ENCODE measurements at regions not wholly inside any gene's neighbourhood (a gene's known extent, or its start where the extent isn't known, plus 50 kb on each side); places are given as distances from the start of the nearest gene placed in this dataset.
"Not testable (repeated sequence)": the region's sequence is repeated elsewhere in the genome, so short reads cannot be mapped to it uniquely, and the experiment has no call there.

GRCh38 chr4:17436047-17436749, 75.7 kb downstream of the QDPR start:
- not testable (repeated sequence) for DNase-seq, H3K4me3 ChIP-seq, H3K27me3 ChIP-seq, H3K9me3 ChIP-seq, H3K36me3 ChIP-seq

GRCh38 chr4:17433827-17434226, 78.1 kb downstream of the QDPR start:
- DNase-seq = no peak
- H3K9me3 ChIP-seq = no peaks in the 10 kb centered on the region

GRCh38 chr4:17427991-17428390, 83.9 kb downstream of the QDPR start:
- no peaks in the 10 kb centered on the region for H3K27me3 ChIP-seq
- no peak for DNase-seq
- no peak overlapping the region for H3K4me3 ChIP-seq
- no peaks in the 10 kb centered on the region for H3K36me3 ChIP-seq
- no peaks in the 10 kb centered on the region for H3K9me3 ChIP-seq

More at GRCh38 chr4:17433827-17434226, 78.1 kb downstream of the QDPR start:
- Histone ChIP-seq H3K36me3 (no peaks in the 10 kb centered on the region), H3K4me3 (no peak overlapping the region), H3K27me3 (no peaks in the 10 kb centered on the region)

- Histone ChIP-seq H3K9me3 (no peaks in the 10 kb centered on the region), H3K4me3 (no peak overlapping the region), H3K27me3 (no peaks in the 10 kb centered on the region), H3K36me3 (no peaks in the 10 kb centered on the region)
- DNase-seq = no peak
Measured at GRCh38 chr4:17426222-17426621, 85.7 kb downstream of the QDPR start.

- Histone ChIP-seq H3K27me3 (no peaks in the 10 kb centered on the region), H3K4me3 (no peak overlapping the region), H3K36me3 (no peaks in the 10 kb centered on the region), H3K9me3 (no peaks in the 10 kb centered on the region)
- no peak for DNase-seq
Measured at GRCh38 chr4:17418010-17418409, 93.9 kb downstream of the QDPR start.

- no peak for DNase-seq
- Histone ChIP-seq H3K9me3 (no peaks in the 10 kb centered on the region), H3K36me3 (no peaks in the 10 kb centered on the region), H3K27me3 (no peaks in the 10 kb centered on the region), H3K4me3 (no peak overlapping the region)
Measured at GRCh38 chr4:17414392-17414791, 97.5 kb downstream of the QDPR start.

- no peaks in the 10 kb centered on the region for H3K9me3 ChIP-seq
- DNase-seq = peak; percentile 1
- no peaks in the 10 kb centered on the region for H3K36me3 ChIP-seq
- no peak overlapping the region for H3K4me3 ChIP-seq
- H3K27me3 ChIP-seq = no peaks in the 10 kb centered on the region
Measured at GRCh38 chr4:17400686-17401085, 111.2 kb downstream of the QDPR start.

GRCh38 chr4:17398805-17399204, 113.1 kb downstream of the QDPR start:
- no peak for DNase-seq
- no peaks in the 10 kb centered on the region for H3K27me3 ChIP-seq

GRCh38 chr4:17398035-17398434, 113.9 kb downstream of the QDPR start:
- Histone ChIP-seq H3K9me3 (no peaks in the 10 kb centered on the region), H3K36me3 (no peaks in the 10 kb centered on the region), H3K4me3 (no peak overlapping the region), H3K27me3 (no peaks in the 10 kb centered on the region)
- no peak for DNase-seq

More at GRCh38 chr4:17398805-17399204, 113.1 kb downstream of the QDPR start:
- Histone ChIP-seq H3K36me3 (no peaks in the 10 kb centered on the region), H3K9me3 (no peaks in the 10 kb centered on the region), H3K4me3 (no peak overlapping the region)

GRCh38 chr4:17397611-17398010, 114.3 kb downstream of the QDPR start:
- no peak for DNase-seq
- Histone ChIP-seq H3K27me3 (no peaks in the 10 kb centered on the region), H3K4me3 (no peak overlapping the region), H3K36me3 (no peaks in the 10 kb centered on the region), H3K9me3 (no peaks in the 10 kb centered on the region)

- no peaks in the 10 kb centered on the region for H3K27me3 ChIP-seq
- H3K36me3 ChIP-seq = no peaks in the 10 kb centered on the region
- H3K9me3 ChIP-seq = no peaks in the 10 kb centered on the region
- DNase-seq = peak; percentile 12
- H3K4me3 ChIP-seq = no peak overlapping the region
Measured at GRCh38 chr4:17385403-17385802, 126.5 kb downstream of the QDPR start.

GRCh38 chr4:17380347-17380746, 131.5 kb downstream of the QDPR start:
- Histone ChIP-seq H3K27me3 (no peaks in the 10 kb centered on the region), H3K36me3 (no peaks in the 10 kb centered on the region), H3K9me3 (no peaks in the 10 kb centered on the region), H3K4me3 (no peak overlapping the region)
- DNase-seq = no peak

GRCh38 chr4:17376205-17376604, 135.7 kb downstream of the QDPR start:
- DNase-seq = no peak
- H3K9me3 ChIP-seq = no peaks in the 10 kb centered on the region
- no peaks in the 10 kb centered on the region for H3K36me3 ChIP-seq
- no peaks in the 10 kb centered on the region for H3K27me3 ChIP-seq
- H3K4me3 ChIP-seq = no peak overlapping the region

- H3K4me3 ChIP-seq = no peak overlapping the region
- no peaks in the 10 kb centered on the region for H3K27me3 ChIP-seq
- DNase-seq = no peak
- no peaks in the 10 kb centered on the region for H3K9me3 ChIP-seq
- H3K36me3 ChIP-seq = no peaks in the 10 kb centered on the region
Measured at GRCh38 chr4:17373666-17374065, 138.2 kb downstream of the QDPR start.

- no peak overlapping the region for H3K4me3 ChIP-seq
- no peaks in the 10 kb centered on the region for H3K9me3 ChIP-seq
- H3K36me3 ChIP-seq = no peaks in the 10 kb centered on the region
- no peaks in the 10 kb centered on the region for H3K27me3 ChIP-seq
- no peak for DNase-seq
Measured at GRCh38 chr4:17370818-17371217, 141.1 kb downstream of the QDPR start.

- Histone ChIP-seq H3K4me3 (no peak overlapping the region), H3K36me3 (no peaks in the 10 kb centered on the region), H3K9me3 (no peaks in the 10 kb centered on the region), H3K27me3 (no peaks in the 10 kb centered on the region)
- DNase-seq = no peak
Measured at GRCh38 chr4:17368408-17368807, 143.5 kb downstream of the QDPR start.

GRCh38 chr4:17367201-17367600, 144.7 kb downstream of the QDPR start:
- no peak overlapping the region for H3K4me3 ChIP-seq
- no peaks in the 10 kb centered on the region for H3K36me3 ChIP-seq
- no peaks in the 10 kb centered on the region for H3K27me3 ChIP-seq
- no peaks in the 10 kb centered on the region for H3K9me3 ChIP-seq
- DNase-seq = no peak

- H3K9me3 ChIP-seq = no peaks in the 10 kb centered on the region
- no peaks in the 10 kb centered on the region for H3K27me3 ChIP-seq
- peak; percentile 26 for DNase-seq
- no peak overlapping the region for H3K4me3 ChIP-seq
- H3K36me3 ChIP-seq = no peaks in the 10 kb centered on the region
Measured at GRCh38 chr4:17366496-17366895, 145.4 kb downstream of the QDPR start.

GRCh38 chr4:17362430-17362829, 149.5 kb downstream of the QDPR start:
- no peaks in the 10 kb centered on the region for H3K27me3 ChIP-seq
- no peak for DNase-seq
- no peaks in the 10 kb centered on the region for H3K36me3 ChIP-seq

More at GRCh38 chr4:17362430-17362829, 149.5 kb downstream of the QDPR start:
- no peak overlapping the region for H3K4me3 ChIP-seq
- no peaks in the 10 kb centered on the region for H3K9me3 ChIP-seq
